Breast epithelium (tissue), 4 donors: ENCODE measurements at regions not wholly inside any gene's neighbourhood (a gene's known extent, or its start where the extent isn't known, plus 50 kb on each side); places are given as distances from the start of the nearest gene placed in this dataset.

Experiments
- DNase-seq, 2 donors: peaks; one replicate each; pipeline ENCODE4 v3.0.0-alpha.2; 2019; ENCODE audit warnings: low spot score in 2 of 2
- H3K27ac ChIP-seq, 2 donors: fragments of 200-600 bp; sonication (generic) in 1 of 2; one replicate each; pipeline ENCODE4 v1.5.1; 2016 to 2019; ENCODE audit warnings: mild to moderate bottlenecking in 1 of 2
- H3K27me3 ChIP-seq, 2 donors: fragments of 200-600 bp; sonication (generic) in 1 of 2; one replicate each; pipeline versions ENCODE4 v1.5.1 to v1.6.0; 2017 to 2019; ENCODE audit warnings: control low read depth in 1 of 2, mild to moderate bottlenecking in 1 of 2
- H3K36me3 ChIP-seq: fragments of 200-600 bp; one replicate; pipeline ENCODE4 v1.5.1; 2019
- H3K4me1 ChIP-seq, 2 donors: fragments of 200-600 bp; sonication (generic); one replicate each; pipeline ENCODE4 v1.5.1; 2016 to 2019; ENCODE audit warnings: control low read depth in 1 of 2
- H3K4me3 ChIP-seq, 3 donors: fragments of 200-600 bp; sonication (generic); 1 replicate in 2 of 3; 2 replicates in 1 of 3; pipeline ENCODE4 v1.5.1; 2016 to 2019; ENCODE audit warnings: mild to moderate bottlenecking in 3 of 3, moderate library complexity in 2 of 3
- H3K9me3 ChIP-seq, 2 donors: fragments of 200-600 bp; sonication (generic) in 1 of 2; one replicate each; pipeline ENCODE4 v1.5.1; 2016 to 2019; ENCODE audit warnings: control low read depth in 1 of 2
- CTCF ChIP-seq, 3 donors: fragments of 450-650 bp; IDR thresholded peaks; one replicate each; pipeline ENCODE4 v1.5.1; 2016 to 2017; ENCODE audit warnings: antibody characterized with exemption in 3 of 3, mild to moderate bottlenecking in 3 of 3, moderate library complexity in 3 of 3
- POLR2A ChIP-seq: fragments of 450-650 bp; IDR thresholded peaks from one replicate; pipeline ENCODE4 v1.6.1; 2016; ENCODE audit warnings: antibody characterized with exemption, mild to moderate bottlenecking, moderate library complexity
- POLR2AphosphoS5 ChIP-seq, 3 donors: sonication (generic); formaldehyde crosslinking; IDR thresholded peaks; one replicate each; pipeline ENCODE4 v1.6.1; 2017; ENCODE audit warnings: antibody characterized with exemption in 3 of 3
- intact Hi-C: fragments of 100-400 bp; cut with DNase I; formaldehyde crosslinking; loops from one replicate; pipeline ENCODE4 v1.15.1; 2023; ENCODE audit warnings: low total_unique reads

- Histone ChIP-seq H3K4me3 (no peak overlapping the region), H3K9me3 (peaks cover 3 to 24% of the 10 kb centered on the region in 2 donors), H3K36me3 (no peaks in the 10 kb centered on the region), H3K27ac (no peak overlapping the region), H3K4me1 (no peaks in the 10 kb centered on the region), H3K27me3 (peaks cover 0 to 22% of the 10 kb centered on the region in 2 donors)
- TF ChIP-seq POLR2AphosphoS5 (IDR thresholded peaks at IDR 0.05) (no peak), POLR2A (no peak), CTCF (IDR thresholded peaks at IDR 0.05) (no peak)
- intact Hi-C loops = no loop called here
- peak in 1 of 2 donors; percentile 36 for DNase-seq
Observed at GRCh38 chr22:47366026-47366767, 603.7 kb downstream of the TBC1D22A start.

DNA sequence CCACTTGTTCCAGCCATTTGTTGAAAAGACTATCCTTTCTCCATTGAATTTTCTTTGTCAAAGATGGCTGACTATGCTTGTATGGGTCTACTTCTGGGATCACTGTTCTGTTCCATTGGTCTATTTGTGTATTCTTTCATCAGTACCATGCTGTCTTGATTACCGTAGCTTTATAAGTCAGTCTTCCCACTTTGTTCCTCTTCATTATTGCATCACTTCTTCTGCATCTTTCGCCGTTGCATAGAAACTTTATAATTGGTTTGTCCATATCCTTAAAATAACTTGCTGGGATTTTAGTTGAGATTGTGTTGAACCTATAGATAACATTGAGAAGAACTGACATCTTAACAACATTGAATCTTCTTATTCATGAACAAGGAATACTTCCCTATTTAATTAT lies 598.8 kb downstream of the TBC1D22A start:
- DNase-seq = no peak
- no peak overlapping the region for H3K27ac ChIP-seq
- H3K36me3 ChIP-seq = no peaks in the 10 kb centered on the region
- peaks cover 0 to 6% of the 10 kb centered on the region in 2 donors for H3K27me3 ChIP-seq
- peaks cover 3 to 24% of the 10 kb centered on the region in 2 donors for H3K9me3 ChIP-seq
- H3K4me3 ChIP-seq = no peak overlapping the region
- TF ChIP-seq POLR2AphosphoS5 (IDR thresholded peaks at IDR 0.05) = no peak
- TF ChIP-seq POLR2A = no peak
- TF ChIP-seq CTCF (IDR thresholded peaks at IDR 0.05) = no peak
- intact Hi-C loops = no loop called here
- no peaks in the 10 kb centered on the region for H3K4me1 ChIP-seq

GRCh38 chr22:47357493-47357892 lies 595.0 kb downstream of the TBC1D22A start:
- Histone ChIP-seq H3K9me3 (peaks cover 0 to 9% of the 10 kb centered on the region in 2 donors), H3K4me3 (no peak overlapping the region), H3K27me3 (peaks cover 0 to 4% of the 10 kb centered on the region in 2 donors), H3K4me1 (no peaks in the 10 kb centered on the region), H3K36me3 (no peaks in the 10 kb centered on the region), H3K27ac (no peak overlapping the region)
- TF ChIP-seq CTCF (IDR thresholded peaks at IDR 0.05) = no peak
- TF ChIP-seq POLR2A = no peak
- no peak for TF ChIP-seq POLR2AphosphoS5 (IDR thresholded peaks at IDR 0.05)
- DNase-seq = no peak
- intact Hi-C loops = loop anchor here (5.0 kb wide), 1 partner anchor 885 kb away; no protein-coding TSS in a partner anchor

DNA sequence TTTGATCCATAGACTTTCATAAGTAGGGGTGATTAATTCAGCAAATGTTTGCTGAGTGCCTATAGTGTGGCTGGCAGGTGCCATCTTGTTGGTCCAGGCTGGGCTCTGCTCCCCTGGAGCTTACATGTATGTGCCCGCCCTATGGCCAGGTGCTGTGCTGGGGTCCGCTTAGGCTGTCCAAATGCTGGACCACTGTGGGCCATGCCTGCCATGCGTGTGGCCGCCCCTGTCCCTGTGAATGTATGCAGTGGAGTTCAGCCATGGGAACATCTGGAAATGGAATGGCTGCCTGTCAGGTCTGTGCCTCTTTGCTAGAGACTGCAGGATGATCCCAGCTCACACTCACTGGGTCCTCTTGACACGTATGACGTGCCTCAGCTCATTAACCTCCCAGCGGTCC lies 594.6 kb downstream of the TBC1D22A start:
- Histone ChIP-seq H3K27ac (no peak overlapping the region), H3K4me3 (no peak overlapping the region), H3K9me3 (peaks cover 0 to 7% of the 10 kb centered on the region in 2 donors), H3K4me1 (no peaks in the 10 kb centered on the region), H3K36me3 (no peaks in the 10 kb centered on the region), H3K27me3 (peaks cover 0 to 7% of the 10 kb centered on the region in 2 donors)
- intact Hi-C loops = loop anchor here (5.0 kb wide), 1 partner anchor 885 kb away; no protein-coding TSS in a partner anchor
- DNase-seq = no peak
- no peak for TF ChIP-seq POLR2AphosphoS5 (IDR thresholded peaks at IDR 0.05)
- no peak for TF ChIP-seq POLR2A
- TF ChIP-seq CTCF (IDR thresholded peaks at IDR 0.05) = no peak

DNA sequence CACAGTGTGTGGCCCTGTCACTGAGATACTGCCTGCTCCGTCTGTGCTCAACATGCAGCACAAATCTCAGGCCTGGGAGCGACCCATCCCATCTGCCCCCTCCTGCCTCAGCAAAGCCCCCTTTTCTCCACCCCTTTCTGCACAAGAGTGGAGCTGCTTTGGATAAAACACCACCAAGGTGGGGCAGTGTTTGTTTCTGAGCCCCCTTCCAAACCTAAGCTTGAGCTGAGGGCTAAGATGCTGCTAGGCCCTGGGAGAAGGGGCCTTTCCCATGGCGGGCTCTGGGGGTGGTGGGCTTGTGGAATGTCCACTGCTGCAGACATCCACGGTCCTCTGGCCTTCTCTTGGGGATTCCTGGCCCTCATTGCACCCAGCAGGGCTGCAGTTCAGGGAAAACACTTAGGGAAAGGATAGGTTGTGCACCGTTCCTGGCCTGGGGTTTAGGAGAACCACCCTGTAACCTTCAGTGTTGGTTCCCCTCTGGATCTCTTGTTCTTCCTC lies 594.1 kb downstream of the TBC1D22A start:
- Histone ChIP-seq H3K4me1 (no peaks in the 10 kb centered on the region), H3K4me3 (no peak overlapping the region), H3K27me3 (peaks cover 0 to 9% of the 10 kb centered on the region in 2 donors), H3K36me3 (no peaks in the 10 kb centered on the region), H3K9me3 (peaks cover 2 to 3% of the 10 kb centered on the region in 2 donors), H3K27ac (no peak overlapping the region)
- DNase-seq = no peak
- intact Hi-C loops = loop anchor here (5.0 kb wide), 1 partner anchor 886 kb away; no protein-coding TSS in a partner anchor
- TF ChIP-seq CTCF (IDR thresholded peaks at IDR 0.05) = no peak
- TF ChIP-seq POLR2AphosphoS5 (IDR thresholded peaks at IDR 0.05) = no peak
- TF ChIP-seq POLR2A = no peak
